ENCODE measurements at regions not wholly inside any gene's neighbourhood (a gene's known extent, or its start where the extent isn't known, plus 50 kb on each side); places are given as distances from the start of the nearest gene placed in this dataset.

GRCh38 chr13:59568306-59568705, 595.4 kb downstream of the DIAPH3 start:
- Histone ChIP-seq H3K36me3 (ENCODE audit: control insufficient read depth in 4 of 4, insufficient read depth in 4 of 4, low read length in 3 of 4) (no peaks in the 10 kb centered on the region), H3K9me3 (ENCODE audit: control extremely low read depth in 1 of 5, control insufficient read depth in 4 of 5, insufficient read depth in 2 of 5, low read depth in 1 of 5, low read length in 4 of 5) (peaks cover 0 to 4% (median 0%) of the 10 kb centered on the region in 5 experiments), H3K4me1 (ENCODE audit: control extremely low read depth in 1 of 4, control insufficient read depth in 4 of 4, insufficient read depth in 4 of 4, low read length in 3 of 4) (no peaks in the 10 kb centered on the region), H3K27me3 (replicated peaks in 2 of 5; ENCODE audit: control insufficient read depth in 4 of 5, insufficient read depth in 5 of 5, low read length in 4 of 5) (no peaks in the 10 kb centered on the region), H3K4me3 (ENCODE audit: control insufficient read depth in 1 of 7, extremely low read depth in 1 of 7, insufficient read depth in 4 of 7, low read depth in 2 of 7, low read length in 6 of 7) (no peak overlapping the region), H3K27ac (ENCODE audit: insufficient read depth in 1 of 2, low read depth in 1 of 2, low read length in 2 of 2, poor library complexity in 1 of 2, severe bottlenecking in 2 of 2) (no peak overlapping the region)
- no peak for DNase-seq
- 63% methylated on average over 4 of the region's 4 CpGs for WGBS (ENCODE audit: insufficient coverage)
- ChIA-PET POLR2A (no interaction called here), CTCF (no interaction called here)

GRCh38 chr13:59570204-59570603, 593.5 kb downstream of the DIAPH3 start:
- Histone ChIP-seq H3K27ac (ENCODE audit: insufficient read depth in 1 of 2, low read depth in 1 of 2, low read length in 2 of 2, poor library complexity in 1 of 2, severe bottlenecking in 2 of 2) (no peak overlapping the region), H3K27me3 (replicated peaks in 2 of 5; ENCODE audit: control insufficient read depth in 4 of 5, insufficient read depth in 5 of 5, low read length in 4 of 5) (no peaks in the 10 kb centered on the region), H3K4me3 (ENCODE audit: control insufficient read depth in 1 of 7, extremely low read depth in 1 of 7, insufficient read depth in 4 of 7, low read depth in 2 of 7, low read length in 6 of 7) (no peak overlapping the region), H3K36me3 (ENCODE audit: control insufficient read depth in 4 of 4, insufficient read depth in 4 of 4, low read length in 3 of 4) (no peaks in the 10 kb centered on the region), H3K9me3 (ENCODE audit: control extremely low read depth in 1 of 5, control insufficient read depth in 4 of 5, insufficient read depth in 2 of 5, low read depth in 1 of 5, low read length in 4 of 5) (peaks cover 0 to 8% (median 0%) of the 10 kb centered on the region in 5 experiments), H3K4me1 (ENCODE audit: control extremely low read depth in 1 of 4, control insufficient read depth in 4 of 4, insufficient read depth in 4 of 4, low read length in 3 of 4) (no peaks in the 10 kb centered on the region)
- CTCF ChIA-PET = no interaction called here
- POLR2A ChIA-PET = no interaction called here
- no peak for DNase-seq
- WGBS (ENCODE audit: insufficient coverage) = 60% methylated on average over 1 of the region's 3 CpGs

GRCh38 chr13:59584101-59584500, 579.6 kb downstream of the DIAPH3 start:
- no peak for DNase-seq
- Histone ChIP-seq H3K36me3 (ENCODE audit: control insufficient read depth in 4 of 4, insufficient read depth in 4 of 4, low read length in 3 of 4) (no peaks in the 10 kb centered on the region), H3K4me1 (ENCODE audit: control extremely low read depth in 1 of 4, control insufficient read depth in 4 of 4, insufficient read depth in 4 of 4, low read length in 3 of 4) (no peaks in the 10 kb centered on the region), H3K9me3 (ENCODE audit: control extremely low read depth in 1 of 5, control insufficient read depth in 4 of 5, insufficient read depth in 2 of 5, low read depth in 1 of 5, low read length in 4 of 5) (no peaks in the 10 kb centered on the region), H3K27ac (ENCODE audit: insufficient read depth in 1 of 2, low read depth in 1 of 2, low read length in 2 of 2, poor library complexity in 1 of 2, severe bottlenecking in 2 of 2) (no peak overlapping the region), H3K27me3 (replicated peaks in 2 of 5; ENCODE audit: control insufficient read depth in 4 of 5, insufficient read depth in 5 of 5, low read length in 4 of 5) (no peaks in the 10 kb centered on the region), H3K4me3 (ENCODE audit: control insufficient read depth in 1 of 7, extremely low read depth in 1 of 7, insufficient read depth in 4 of 7, low read depth in 2 of 7, low read length in 6 of 7) (no peak overlapping the region)
- ChIA-PET CTCF (no interaction called here), POLR2A (no interaction called here)
- WGBS (ENCODE audit: insufficient coverage) = 82% methylated on average over 2 of the region's 2 CpGs

GRCh38 chr13:59584761-59585670, 578.7 kb downstream of the DIAPH3 start:
- H3K4me3 ChIP-seq (ENCODE audit: control insufficient read depth in 1 of 7, extremely low read depth in 1 of 7, insufficient read depth in 4 of 7, low read depth in 2 of 7, low read length in 6 of 7) = no peak overlapping the region
- no peaks in the 10 kb centered on the region for H3K9me3 ChIP-seq (ENCODE audit: control extremely low read depth in 1 of 5, control insufficient read depth in 4 of 5, insufficient read depth in 2 of 5, low read depth in 1 of 5, low read length in 4 of 5)

GRCh38 chr13:59587030-59587429, 576.7 kb downstream of the DIAPH3 start:
- Histone ChIP-seq H3K27ac (ENCODE audit: insufficient read depth in 1 of 2, low read depth in 1 of 2, low read length in 2 of 2, poor library complexity in 1 of 2, severe bottlenecking in 2 of 2) (no peak overlapping the region), H3K27me3 (replicated peaks in 2 of 5; ENCODE audit: control insufficient read depth in 4 of 5, insufficient read depth in 5 of 5, low read length in 4 of 5) (no peaks in the 10 kb centered on the region), H3K9me3 (ENCODE audit: control extremely low read depth in 1 of 5, control insufficient read depth in 4 of 5, insufficient read depth in 2 of 5, low read depth in 1 of 5, low read length in 4 of 5) (peaks cover 0 to 2% (median 0%) of the 10 kb centered on the region in 5 experiments), H3K36me3 (ENCODE audit: control insufficient read depth in 4 of 4, insufficient read depth in 4 of 4, low read length in 3 of 4) (no peaks in the 10 kb centered on the region), H3K4me3 (ENCODE audit: control insufficient read depth in 1 of 7, extremely low read depth in 1 of 7, insufficient read depth in 4 of 7, low read depth in 2 of 7, low read length in 6 of 7) (no peak overlapping the region), H3K4me1 (ENCODE audit: control extremely low read depth in 1 of 4, control insufficient read depth in 4 of 4, insufficient read depth in 4 of 4, low read length in 3 of 4) (no peaks in the 10 kb centered on the region)
- CTCF ChIA-PET = no interaction called here
- POLR2A ChIA-PET = no interaction called here
- WGBS (ENCODE audit: insufficient coverage) = 0% methylated on average over 1 of the region's 3 CpGs
- no peak for DNase-seq

More at GRCh38 chr13:59584761-59585670, 578.7 kb downstream of the DIAPH3 start:
- ChIA-PET POLR2A (no interaction called here), CTCF (no interaction called here)
- H3K4me1 ChIP-seq (ENCODE audit: control extremely low read depth in 1 of 4, control insufficient read depth in 4 of 4, insufficient read depth in 4 of 4, low read length in 3 of 4) = no peaks in the 10 kb centered on the region
- no peak for DNase-seq
- H3K27ac ChIP-seq (ENCODE audit: insufficient read depth in 1 of 2, low read depth in 1 of 2, low read length in 2 of 2, poor library complexity in 1 of 2, severe bottlenecking in 2 of 2) = no peak overlapping the region
- WGBS (ENCODE audit: insufficient coverage) = no CpG with 5 or more reads among the region's 10 CpGs
- H3K36me3 ChIP-seq (ENCODE audit: control insufficient read depth in 4 of 4, insufficient read depth in 4 of 4, low read length in 3 of 4) = no peaks in the 10 kb centered on the region
- H3K27me3 ChIP-seq (replicated peaks in 2 of 5; ENCODE audit: control insufficient read depth in 4 of 5, insufficient read depth in 5 of 5, low read length in 4 of 5) = no peaks in the 10 kb centered on the region

- no peak overlapping the region for H3K27ac ChIP-seq (ENCODE audit: insufficient read depth in 1 of 2, low read depth in 1 of 2, low read length in 2 of 2, poor library complexity in 1 of 2, severe bottlenecking in 2 of 2)
- H3K27me3 ChIP-seq (replicated peaks in 2 of 5; ENCODE audit: control insufficient read depth in 4 of 5, insufficient read depth in 5 of 5, low read length in 4 of 5) = no peaks in the 10 kb centered on the region
- ChIA-PET POLR2A (no interaction called here), CTCF (no interaction called here)
- WGBS (ENCODE audit: insufficient coverage) = no CpG with 5 or more reads among the region's 1 CpG
- no peaks in the 10 kb centered on the region for H3K36me3 ChIP-seq (ENCODE audit: control insufficient read depth in 4 of 4, insufficient read depth in 4 of 4, low read length in 3 of 4)
- H3K4me3 ChIP-seq (ENCODE audit: control insufficient read depth in 1 of 7, extremely low read depth in 1 of 7, insufficient read depth in 4 of 7, low read depth in 2 of 7, low read length in 6 of 7) = no peak overlapping the region
- H3K9me3 ChIP-seq (ENCODE audit: control extremely low read depth in 1 of 5, control insufficient read depth in 4 of 5, insufficient read depth in 2 of 5, low read depth in 1 of 5, low read length in 4 of 5) = peaks cover 0 to 2% (median 0%) of the 10 kb centered on the region in 5 experiments
- no peak for DNase-seq
- H3K4me1 ChIP-seq (ENCODE audit: control extremely low read depth in 1 of 4, control insufficient read depth in 4 of 4, insufficient read depth in 4 of 4, low read length in 3 of 4) = no peaks in the 10 kb centered on the region
These were observed 575.6 kb downstream of the DIAPH3 start for GRCh38 chr13:59587971-59588716.

GRCh38 chr13:59588717-59589067, 575.0 kb downstream of the DIAPH3 start:
- H3K4me3 ChIP-seq (ENCODE audit: control insufficient read depth in 1 of 7, extremely low read depth in 1 of 7, insufficient read depth in 4 of 7, low read depth in 2 of 7, low read length in 6 of 7) = no peak overlapping the region
- H3K9me3 ChIP-seq (ENCODE audit: control extremely low read depth in 1 of 5, control insufficient read depth in 4 of 5, insufficient read depth in 2 of 5, low read depth in 1 of 5, low read length in 4 of 5) = peaks cover 0 to 2% (median 0%) of the 10 kb centered on the region in 5 experiments
- H3K4me1 ChIP-seq (ENCODE audit: control extremely low read depth in 1 of 4, control insufficient read depth in 4 of 4, insufficient read depth in 4 of 4, low read length in 3 of 4) = no peaks in the 10 kb centered on the region
- no peak for DNase-seq
- no peak overlapping the region for H3K27ac ChIP-seq (ENCODE audit: insufficient read depth in 1 of 2, low read depth in 1 of 2, low read length in 2 of 2, poor library complexity in 1 of 2, severe bottlenecking in 2 of 2)
- CTCF ChIA-PET = no interaction called here
- H3K27me3 ChIP-seq (replicated peaks in 2 of 5; ENCODE audit: control insufficient read depth in 4 of 5, insufficient read depth in 5 of 5, low read length in 4 of 5) = no peaks in the 10 kb centered on the region
- POLR2A ChIA-PET = no interaction called here
- H3K36me3 ChIP-seq (ENCODE audit: control insufficient read depth in 4 of 4, insufficient read depth in 4 of 4, low read length in 3 of 4) = no peaks in the 10 kb centered on the region
